ENCODE measurements at regions not wholly inside any gene's neighbourhood (a gene's known extent, or its start where the extent isn't known, plus 50 kb on each side); places are given as distances from the start of the nearest gene placed in this dataset.
"Not testable (repeated sequence)": the region's sequence is repeated elsewhere in the genome, so short reads cannot be mapped to it uniquely, and the experiment has no call there.

DNA sequence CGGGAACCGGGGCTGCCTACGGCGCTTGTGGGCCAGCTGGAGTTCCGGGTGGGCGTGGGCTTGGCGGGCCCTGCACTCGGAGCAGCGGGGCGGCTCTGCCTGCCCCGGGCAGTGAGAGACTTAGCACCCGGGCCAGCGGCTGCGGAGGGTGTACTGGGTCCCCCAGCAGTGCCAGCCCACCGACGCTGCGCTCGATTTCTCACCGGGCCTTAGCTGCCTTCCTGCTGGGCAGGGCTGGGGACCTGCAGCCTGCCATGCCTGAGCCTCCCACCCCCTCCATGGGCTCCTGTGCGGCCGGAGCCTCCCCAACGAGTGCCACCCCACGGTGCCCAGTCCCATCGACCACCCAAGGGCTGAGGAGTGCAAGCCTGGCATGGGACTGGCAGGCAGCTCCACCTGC, 72.8 kb upstream of the SSBP2 start:
- DNase-seq = not testable (repeated sequence)

DNA sequence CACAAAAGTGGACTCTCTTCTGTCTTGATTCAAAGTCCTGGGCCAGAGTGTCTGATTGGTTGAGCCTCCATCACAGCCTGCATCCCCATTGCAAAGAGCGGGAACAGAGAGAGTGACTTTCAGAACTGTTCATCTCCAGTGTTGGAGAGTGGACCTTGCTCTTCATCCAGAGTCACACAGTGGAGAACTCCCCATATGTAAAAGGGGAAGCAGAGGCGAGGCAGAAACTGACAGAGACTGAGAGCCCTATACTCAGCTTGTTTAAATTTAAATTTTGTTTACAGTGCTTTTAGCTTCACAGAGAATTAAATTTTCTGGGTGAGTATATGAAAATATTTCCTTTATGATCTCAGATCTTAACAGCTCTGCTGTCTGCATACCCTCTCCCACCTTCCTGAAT, 70.0 kb upstream of the SSBP2 start:
- no peak for DNase-seq

- DNase-seq = no peak
Observed at GRCh38 chr5:81820318-81820636, 69.4 kb upstream of the SSBP2 start.

GRCh38 chr5:81819556-81820317, 68.8 kb upstream of the SSBP2 start:
- DNase-seq = no peak

DNA sequence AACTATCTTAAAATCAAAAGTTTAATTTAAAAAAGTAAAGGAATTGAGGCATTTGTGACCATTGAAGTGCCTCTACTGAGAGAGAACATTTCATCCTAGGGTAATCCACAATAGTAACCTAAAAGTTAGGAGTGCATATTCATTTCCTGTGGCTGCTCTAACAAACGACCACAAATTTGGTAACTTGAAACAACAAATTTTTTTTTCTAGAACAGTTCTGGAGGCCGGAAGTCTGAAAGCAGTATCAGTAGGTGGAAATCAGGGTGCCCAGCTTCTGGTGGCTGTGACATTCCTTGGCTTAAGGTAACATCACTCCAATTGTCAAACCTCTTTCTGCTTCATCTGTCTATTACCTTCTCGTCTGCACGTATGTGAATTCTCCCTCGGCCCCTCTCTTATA, 67.1 kb upstream of the SSBP2 start:
- no peak for DNase-seq

DNA sequence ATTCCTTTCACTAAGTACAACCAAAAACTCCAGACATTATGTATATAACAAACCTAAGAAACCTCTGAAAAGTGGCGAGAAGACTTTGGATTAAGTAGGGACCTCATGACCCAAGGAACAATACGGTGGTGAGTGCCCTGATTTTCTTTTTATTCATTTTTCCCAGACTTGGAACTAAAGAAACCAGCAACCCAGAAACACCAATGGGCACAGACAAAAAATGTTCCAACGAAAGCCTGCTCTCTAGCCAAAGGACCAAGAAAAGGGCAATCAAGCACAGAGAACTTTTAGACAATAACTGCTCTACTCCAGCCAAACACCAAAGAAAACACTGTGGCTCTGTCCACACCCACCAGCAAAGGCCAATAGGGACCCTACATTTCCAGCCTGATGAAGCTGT, 66.2 kb upstream of the SSBP2 start:
- DNase-seq = no peak

DNA sequence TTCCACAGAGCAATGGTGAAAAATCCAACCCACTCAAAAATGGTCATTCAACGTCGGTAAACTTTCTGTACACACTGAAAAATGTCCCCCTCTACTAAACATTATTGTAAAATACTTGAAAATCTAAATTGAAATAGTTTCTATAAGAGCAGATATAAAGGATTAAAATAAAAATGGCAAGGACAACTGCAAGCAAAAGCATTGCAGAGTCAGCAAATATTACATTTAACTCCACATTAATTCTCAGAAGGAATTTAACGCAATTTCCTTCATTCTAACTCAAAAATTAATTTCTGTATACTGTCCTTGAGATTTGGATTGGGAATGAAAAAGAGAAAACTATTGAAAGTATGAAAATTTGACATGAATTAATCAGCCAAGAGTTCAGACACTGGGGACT, 64.4 kb upstream of the SSBP2 start:
- DNase-seq = no peak

DNA sequence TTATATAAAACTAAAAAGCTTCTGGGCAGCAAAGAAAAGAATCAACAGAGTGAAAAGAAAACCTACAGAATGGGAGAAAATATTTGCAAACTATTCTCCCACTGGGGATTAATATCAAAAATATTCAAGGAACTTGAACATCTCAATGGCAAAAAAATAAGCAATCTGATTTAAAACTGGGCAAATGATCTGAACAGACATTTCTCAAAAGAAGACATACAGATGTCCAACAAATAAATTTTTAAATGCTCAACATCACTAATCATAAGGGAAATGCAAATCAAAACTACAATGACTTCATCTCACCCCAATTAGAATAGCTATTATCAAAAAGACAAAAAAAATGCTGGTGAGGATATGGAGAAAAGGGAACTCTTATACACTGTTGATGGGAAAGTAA, 57.2 kb upstream of the SSBP2 start:
- DNase-seq = no peak

- no peak for DNase-seq
Observed at GRCh38 chr5:81805086-81805485, 54.2 kb upstream of the SSBP2 start.

DNA sequence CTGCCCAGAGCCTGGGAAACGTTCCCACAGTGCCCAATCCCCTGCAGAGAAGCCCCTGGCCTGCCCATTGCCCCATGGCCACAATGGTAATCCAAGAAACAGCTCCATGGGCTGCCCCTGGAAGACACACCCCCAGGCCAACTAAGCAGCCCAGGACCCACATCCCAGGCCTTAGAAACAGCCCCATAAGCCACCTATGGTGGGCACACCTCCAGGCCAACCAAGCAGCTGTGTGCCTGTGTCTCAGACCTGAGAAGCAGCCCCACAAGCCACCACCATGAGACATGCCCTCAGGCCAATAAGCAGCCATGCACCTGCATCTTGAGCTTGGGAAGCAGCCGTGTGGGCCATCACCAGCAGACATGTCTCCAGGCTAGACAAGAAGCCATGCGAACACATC, 52.9 kb upstream of the SSBP2 start:
- DNase-seq = no peak

GRCh38 chr5:81802625-81803024, 51.7 kb upstream of the SSBP2 start:
- DNase-seq = no peak

DNA sequence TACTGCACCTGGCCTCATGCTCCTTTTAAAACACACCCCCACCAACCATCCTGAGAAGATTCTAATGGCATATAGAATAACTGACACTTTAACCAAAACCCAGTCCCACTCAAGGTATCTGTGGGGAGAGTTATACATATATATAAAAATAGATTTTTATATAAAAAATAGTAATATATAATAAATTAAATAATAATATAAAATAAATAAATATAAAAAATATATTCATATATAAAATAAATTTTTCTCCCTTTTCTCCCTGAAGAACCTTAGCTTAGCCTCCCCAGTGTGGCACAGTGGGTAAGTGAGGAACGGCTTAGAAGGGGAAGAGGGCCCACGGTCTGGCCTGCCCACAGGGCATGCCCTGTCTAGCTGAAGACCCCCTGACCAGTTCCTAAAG, 51.1 kb upstream of the SSBP2 start:
- no peak for DNase-seq

DNA sequence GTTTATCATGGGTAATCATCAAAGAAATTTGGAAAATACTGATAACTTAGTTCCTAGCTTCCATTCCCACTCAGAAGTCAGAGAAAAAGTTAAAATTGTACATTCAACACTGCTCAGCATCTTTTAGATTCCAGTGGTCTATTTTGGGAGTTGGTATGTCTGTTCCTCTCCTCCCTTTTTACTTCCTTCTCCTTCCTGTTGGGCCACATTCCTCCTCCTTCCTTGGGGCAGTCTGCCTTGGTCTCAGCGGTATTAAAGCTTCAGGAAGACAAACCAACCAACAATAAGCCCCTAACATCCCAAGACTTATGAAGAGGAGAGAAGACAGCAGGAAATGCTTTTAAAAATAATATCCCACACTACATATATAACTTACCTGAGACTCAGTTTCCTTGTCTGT, 49.9 kb upstream of the SSBP2 start:
- no peak for DNase-seq
